ENCODE measurements at regions not wholly inside any gene's neighbourhood (a gene's known extent, or its start where the extent isn't known, plus 50 kb on each side); places are given as distances from the start of the nearest gene placed in this dataset.

- no peak overlapping the region for H3K27ac Mint-ChIP-seq (ENCODE audit: low read depth, unreplicated experiment)
- H3K9me3 Mint-ChIP-seq (ENCODE audit: unreplicated experiment) = no peaks in the 10 kb centered on the region
Measured at GRCh38 chr14:71206766-71207371, 299.6 kb downstream of the PCNX1 start.

DNA sequence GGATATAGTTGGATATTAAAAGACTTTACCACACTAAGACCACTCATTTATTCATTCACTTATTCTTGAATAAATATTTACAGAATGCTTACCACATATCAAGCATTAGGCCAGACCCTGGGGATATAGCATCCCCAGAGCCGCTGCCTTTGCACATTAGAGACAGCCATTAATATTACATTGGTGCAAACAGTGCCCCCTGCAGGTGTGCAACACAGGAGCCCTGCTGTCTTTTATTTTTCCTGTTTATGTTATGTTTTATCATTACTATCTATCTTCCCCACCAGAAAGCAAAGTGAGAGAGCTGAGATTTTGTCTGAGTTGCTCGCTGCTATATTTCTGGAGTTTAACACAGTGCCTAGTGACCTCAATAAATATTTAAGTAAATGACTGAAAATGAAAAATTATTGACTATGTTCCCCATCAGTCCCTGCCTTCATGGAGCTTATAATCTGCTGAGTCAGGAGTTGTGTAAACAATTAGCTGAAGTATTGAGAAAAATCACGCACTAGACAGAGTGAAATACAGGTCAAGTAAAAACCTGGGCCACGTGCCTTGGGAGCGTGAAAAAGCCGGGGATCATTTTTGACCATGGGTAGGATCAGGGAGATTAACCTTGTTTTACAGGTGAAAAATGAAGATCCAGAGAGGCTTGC, 301.6 kb downstream of the PCNX1 start:
- DNase-seq (ENCODE audit: unreplicated experiment) = no peak
- Mint-ChIP-seq H3K4me3 (ENCODE audit: unreplicated experiment) (no peak overlapping the region), H3K36me3 (ENCODE audit: insufficient read depth, unreplicated experiment) (no peaks in the 10 kb centered on the region), H3K27me3 (ENCODE audit: insufficient read depth, unreplicated experiment) (no peaks in the 10 kb centered on the region), H3K27ac (ENCODE audit: low read depth, unreplicated experiment) (no peak overlapping the region), H3K4me1 (ENCODE audit: insufficient read depth, unreplicated experiment) (peaks cover 5% of the 10 kb centered on the region), H3K9me3 (ENCODE audit: unreplicated experiment) (no peaks in the 10 kb centered on the region)
- TF ChIP-seq, protein P1, sequence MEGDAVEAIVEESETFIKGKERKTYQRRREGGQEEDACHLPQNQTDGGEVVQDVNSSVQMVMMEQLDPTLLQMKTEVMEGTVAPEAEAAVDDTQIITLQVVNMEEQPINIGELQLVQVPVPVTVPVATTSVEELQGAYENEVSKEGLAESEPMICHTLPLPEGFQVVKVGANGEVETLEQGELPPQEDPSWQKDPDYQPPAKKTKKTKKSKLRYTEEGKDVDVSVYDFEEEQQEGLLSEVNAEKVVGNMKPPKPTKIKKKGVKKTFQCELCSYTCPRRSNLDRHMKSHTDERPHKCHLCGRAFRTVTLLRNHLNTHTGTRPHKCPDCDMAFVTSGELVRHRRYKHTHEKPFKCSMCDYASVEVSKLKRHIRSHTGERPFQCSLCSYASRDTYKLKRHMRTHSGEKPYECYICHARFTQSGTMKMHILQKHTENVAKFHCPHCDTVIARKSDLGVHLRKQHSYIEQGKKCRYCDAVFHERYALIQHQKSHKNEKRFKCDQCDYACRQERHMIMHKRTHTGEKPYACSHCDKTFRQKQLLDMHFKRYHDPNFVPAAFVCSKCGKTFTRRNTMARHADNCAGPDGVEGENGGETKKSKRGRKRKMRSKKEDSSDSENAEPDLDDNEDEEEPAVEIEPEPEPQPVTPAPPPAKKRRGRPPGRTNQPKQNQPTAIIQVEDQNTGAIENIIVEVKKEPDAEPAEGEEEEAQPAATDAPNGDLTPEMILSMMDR (IDR thresholded peaks at IDR 0.05; ENCODE audit: unreplicated experiment) = peak; percentile 23
- POLR2A ChIA-PET = no interaction called here
- no TSS peak for BruUV-seq (replicated peaks)
- intact Hi-C loops (cut with micrococcal nuclease) = no loop called here
- CTCF ChIA-PET = no interaction called here

More at GRCh38 chr14:71206766-71207371, 299.6 kb downstream of the PCNX1 start:
- no peaks in the 10 kb centered on the region for H3K36me3 Mint-ChIP-seq (ENCODE audit: insufficient read depth, unreplicated experiment)
- H3K27me3 Mint-ChIP-seq (ENCODE audit: insufficient read depth, unreplicated experiment) = no peaks in the 10 kb centered on the region
- no peak overlapping the region for H3K4me3 Mint-ChIP-seq (ENCODE audit: unreplicated experiment)
- TF ChIP-seq, protein P1 (IDR thresholded peaks at IDR 0.05; ENCODE audit: unreplicated experiment) = no peak
- intact Hi-C loops (cut with micrococcal nuclease) = no loop called here
- ChIA-PET POLR2A (interaction anchor here (1.0 kb wide), 1 partner anchor 12 kb away, joined by 3 read pairs; no protein-coding TSS in a partner anchor), CTCF (no interaction called here)
- H3K4me1 Mint-ChIP-seq (ENCODE audit: insufficient read depth, unreplicated experiment) = peaks cover 11% of the 10 kb centered on the region
- peak; percentile 85 for DNase-seq (ENCODE audit: unreplicated experiment)
- no TSS peak for BruUV-seq (replicated peaks)

DNA sequence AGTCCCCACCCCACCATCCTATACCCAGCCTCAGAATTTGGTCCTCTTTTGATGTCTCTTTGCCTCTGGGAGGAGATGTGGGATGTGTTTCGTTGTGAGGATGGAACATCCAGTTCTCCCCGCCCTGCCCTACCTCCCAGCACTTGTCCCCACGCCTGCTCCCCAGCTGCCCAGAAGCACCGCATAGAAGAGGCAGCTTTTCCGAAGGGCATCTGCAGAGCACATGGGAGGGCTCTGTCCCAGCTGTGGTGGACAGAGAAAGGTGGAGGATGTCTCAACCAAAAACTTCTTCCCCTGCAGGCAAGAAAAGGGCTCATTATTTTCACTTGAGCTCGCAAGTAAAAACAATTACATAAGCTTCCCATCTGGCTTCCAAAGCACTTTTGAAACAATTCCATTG, 302.6 kb downstream of the PCNX1 start:
- Mint-ChIP-seq H3K4me1 (ENCODE audit: insufficient read depth, unreplicated experiment) (peaks cover 5% of the 10 kb centered on the region), H3K27ac (ENCODE audit: low read depth, unreplicated experiment) (no peak overlapping the region), H3K4me3 (ENCODE audit: unreplicated experiment) (no peak overlapping the region), H3K36me3 (ENCODE audit: insufficient read depth, unreplicated experiment) (no peaks in the 10 kb centered on the region), H3K27me3 (ENCODE audit: insufficient read depth, unreplicated experiment) (no peaks in the 10 kb centered on the region), H3K9me3 (ENCODE audit: unreplicated experiment) (no peaks in the 10 kb centered on the region)
- DNase-seq (ENCODE audit: unreplicated experiment) = no peak
- TF ChIP-seq, protein P1 (IDR thresholded peaks at IDR 0.05; ENCODE audit: unreplicated experiment) = no peak
- ChIA-PET POLR2A (interaction anchor here (0.6 kb wide), 1 partner anchor 106 kb away, joined by 3 read pairs; no protein-coding TSS in a partner anchor), CTCF (interaction anchor here (0.9 to 1.3 kb wide), 2 partner anchors 10 to 25 kb away, joined by 3 to 4 read pairs; no protein-coding TSS in a partner anchor)
- no TSS peak for BruUV-seq (replicated peaks)
- intact Hi-C loops (cut with micrococcal nuclease) = no loop called here

DNA sequence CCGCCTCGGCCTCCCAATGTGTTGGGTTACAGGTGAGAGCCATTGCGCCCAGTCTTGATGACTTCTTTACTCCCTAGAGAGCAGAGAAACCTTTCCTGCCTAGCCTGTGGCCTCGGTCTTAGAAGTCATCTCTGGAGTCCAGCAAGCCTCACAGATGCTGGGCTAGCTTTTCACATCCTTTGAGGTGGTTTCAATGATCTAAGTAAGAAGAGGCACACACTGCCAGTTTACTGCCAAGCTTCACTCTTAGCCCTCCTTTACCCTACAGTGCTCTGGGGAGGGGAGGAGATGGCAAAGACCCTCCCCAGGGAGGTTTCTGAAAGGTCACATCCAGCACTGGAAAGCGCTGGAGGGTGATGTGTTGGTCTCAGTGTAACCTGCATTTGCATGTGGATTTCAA, 304.8 kb downstream of the PCNX1 start:
- CTCF ChIA-PET = interaction anchor here (1.5 kb wide), 1 partner anchor 45 kb away, joined by 3 read pairs; no protein-coding TSS in a partner anchor
- intact Hi-C loops (cut with micrococcal nuclease) = no loop called here
- Mint-ChIP-seq H3K36me3 (ENCODE audit: insufficient read depth, unreplicated experiment) (no peaks in the 10 kb centered on the region), H3K4me1 (ENCODE audit: insufficient read depth, unreplicated experiment) (no peaks in the 10 kb centered on the region), H3K27ac (ENCODE audit: low read depth, unreplicated experiment) (no peak overlapping the region), H3K9me3 (ENCODE audit: unreplicated experiment) (no peaks in the 10 kb centered on the region), H3K4me3 (ENCODE audit: unreplicated experiment) (no peak overlapping the region), H3K27me3 (ENCODE audit: insufficient read depth, unreplicated experiment) (no peaks in the 10 kb centered on the region)
- no TSS peak for BruUV-seq (replicated peaks)
- no peak for DNase-seq (ENCODE audit: unreplicated experiment)
- TF ChIP-seq, protein P1 (IDR thresholded peaks at IDR 0.05; ENCODE audit: unreplicated experiment) = no peak
- POLR2A ChIA-PET = no interaction called here

Data from MCF 10A (cell line).